HG03039 (cell line): ENCODE measurements at regions not wholly inside any gene's neighbourhood (a gene's known extent, or its start where the extent isn't known, plus 50 kb on each side); places are given as distances from the start of the nearest gene placed in this dataset.
"Not testable (repeated sequence)": the region's sequence is repeated elsewhere in the genome, so short reads cannot be mapped to it uniquely, and the experiment has no call there.

Experiments used
- ATAC-seq: cut with Tn5 transposase; IDR thresholded peaks from one replicate; pipeline ENCODE4 v1.9.1; 2021; ENCODE audit warnings: mild to moderate bottlenecking, moderate library complexity; ENCODE audit not compliant: unreplicated experiment

DNA sequence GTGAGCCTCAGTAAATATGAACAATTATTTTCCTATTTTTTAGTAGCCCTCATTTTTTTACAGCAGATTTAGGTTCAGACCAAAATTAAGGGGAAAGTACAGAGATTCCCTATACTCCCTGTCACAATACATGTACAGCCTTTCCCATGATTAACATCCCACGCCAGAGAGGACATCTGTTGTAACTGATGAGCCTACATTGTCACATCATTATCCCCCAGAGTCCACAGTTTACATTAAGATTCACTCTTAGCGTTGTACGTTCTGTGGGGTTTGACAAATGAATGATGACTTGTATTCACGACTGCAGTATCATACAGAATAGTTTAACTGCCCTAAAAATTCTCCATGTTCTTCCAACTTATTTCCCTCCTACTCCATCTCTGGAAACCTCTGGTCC is 262.3 kb upstream of the MSX2 start:
- ATAC-seq, result no peak

DNA sequence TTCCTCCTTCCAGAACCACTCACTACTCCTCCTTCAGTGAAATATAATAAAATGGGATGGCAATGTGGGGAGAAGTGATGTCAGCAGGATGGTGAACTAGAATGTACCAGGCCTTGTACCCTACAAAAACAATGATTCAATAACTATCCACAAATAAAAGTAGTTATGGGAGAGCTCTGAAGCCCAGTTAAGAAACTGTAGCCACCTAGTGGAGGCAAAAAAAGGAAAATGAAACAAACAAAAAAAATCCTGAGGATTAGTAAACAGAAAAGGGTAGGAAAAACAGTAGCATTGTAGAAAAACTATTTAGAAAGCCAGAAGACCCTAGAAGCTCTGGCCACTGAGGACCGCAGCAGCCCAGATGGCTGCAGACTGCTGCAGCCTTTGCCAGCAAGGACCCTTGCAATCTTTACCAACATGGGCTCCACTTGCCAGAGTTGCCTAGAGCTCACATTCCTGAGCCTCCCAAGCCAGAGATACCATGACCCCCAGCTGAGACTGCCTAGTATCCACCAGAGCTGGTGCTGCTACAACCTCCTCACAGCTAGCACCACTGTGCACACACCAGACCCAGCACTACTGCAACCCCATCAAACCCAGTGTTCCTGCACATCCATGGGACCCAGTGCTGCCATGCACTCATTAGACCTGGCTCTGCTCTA is 259.7 kb upstream of the MSX2 start:
- no peak for ATAC-seq

DNA sequence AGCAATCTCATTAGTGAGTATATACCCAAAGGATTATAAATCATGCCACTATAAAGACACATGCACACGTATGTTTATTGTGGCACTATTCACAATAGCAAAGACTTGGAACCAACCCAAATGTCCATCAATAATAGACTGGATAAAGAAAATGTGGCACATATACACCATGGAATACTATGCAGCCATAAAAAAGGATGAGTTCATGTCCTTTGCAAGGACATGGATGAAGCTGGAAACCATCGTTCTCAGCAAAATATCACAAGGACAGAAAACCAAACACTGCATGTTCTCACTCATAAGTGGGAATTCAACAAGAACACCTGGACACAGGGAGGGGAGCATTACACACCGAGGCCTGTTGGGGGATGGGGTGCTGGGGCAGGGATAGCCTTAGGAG is 252.9 kb upstream of the MSX2 start:
- ATAC-seq, result not testable (repeated sequence)

DNA sequence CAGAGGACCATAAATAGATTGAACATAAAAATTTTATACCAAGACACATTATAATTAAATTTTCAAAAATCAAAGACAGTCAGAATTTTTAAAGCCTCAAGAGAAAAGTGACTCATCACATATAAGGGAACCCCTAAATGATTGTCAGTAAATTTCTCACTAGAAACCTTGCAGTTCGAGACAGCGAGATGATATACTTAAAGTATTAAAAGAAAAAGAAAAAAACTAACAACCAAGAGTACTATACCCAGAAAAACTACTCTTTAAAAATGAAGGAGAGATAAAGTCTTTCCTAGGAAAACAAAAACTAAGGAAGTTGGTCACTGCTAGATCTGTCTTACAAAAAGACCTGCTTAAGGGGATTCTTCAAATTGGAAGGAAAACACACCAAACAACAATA is 251.4 kb upstream of the MSX2 start:
- no peak for ATAC-seq

DNA sequence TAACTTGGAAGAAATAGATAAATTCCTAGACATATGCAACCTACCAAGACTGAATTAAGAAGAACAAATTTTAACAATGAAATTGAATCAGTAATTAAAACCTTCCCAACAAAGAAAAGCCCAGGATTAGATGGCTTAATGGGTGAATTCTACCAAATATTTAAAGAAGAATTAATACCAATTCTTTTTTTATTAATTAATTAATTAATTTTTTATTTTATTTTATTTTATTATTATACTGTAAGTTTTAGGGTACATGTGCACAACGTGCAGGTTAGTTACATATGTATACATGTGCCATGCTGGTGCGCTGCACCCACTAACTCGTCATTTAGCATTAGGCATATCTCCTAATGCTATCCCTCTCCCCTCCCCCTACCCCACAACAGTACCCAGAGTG is 248.4 kb upstream of the MSX2 start:
- ATAC-seq, result not testable (repeated sequence)

DNA sequence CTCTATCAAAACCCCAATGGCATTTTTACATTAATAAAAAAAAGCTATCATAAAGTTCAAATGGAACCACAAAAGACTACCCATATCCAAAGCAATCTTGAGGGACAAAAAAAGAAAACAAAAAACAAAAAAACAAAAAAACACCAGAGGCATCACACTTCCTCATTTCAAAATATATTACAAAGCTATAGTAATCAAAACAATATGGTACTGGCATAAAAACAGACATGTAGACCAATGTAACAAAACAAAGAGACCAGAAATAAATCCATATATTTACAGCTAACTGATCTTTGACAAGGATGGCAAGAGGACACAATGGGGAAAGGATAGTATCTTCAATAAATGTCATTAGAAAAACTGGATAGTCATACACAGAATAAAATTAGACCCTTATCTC is 245.1 kb upstream of the MSX2 start:
- no peak for ATAC-seq

DNA sequence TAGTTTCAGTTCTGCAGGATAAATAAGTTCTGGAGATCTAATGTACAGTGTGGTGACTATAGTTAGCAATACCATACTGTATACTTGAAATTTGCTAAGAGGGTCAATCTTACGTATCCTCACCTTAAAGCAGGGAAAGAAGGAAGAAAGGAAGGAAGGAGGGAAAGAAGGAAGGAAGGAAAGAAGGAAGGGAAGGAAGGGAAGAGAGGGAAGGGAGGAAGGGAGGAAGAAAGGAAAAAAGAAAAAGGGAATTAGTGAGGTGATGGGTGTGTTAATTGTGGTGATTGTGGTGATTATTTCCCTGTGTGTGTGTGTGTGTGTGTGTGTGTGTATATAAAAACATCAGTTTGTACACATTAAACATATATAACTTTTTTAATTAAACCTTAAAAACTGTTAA is 242.6 kb upstream of the MSX2 start:
- ATAC-seq, result no peak

DNA sequence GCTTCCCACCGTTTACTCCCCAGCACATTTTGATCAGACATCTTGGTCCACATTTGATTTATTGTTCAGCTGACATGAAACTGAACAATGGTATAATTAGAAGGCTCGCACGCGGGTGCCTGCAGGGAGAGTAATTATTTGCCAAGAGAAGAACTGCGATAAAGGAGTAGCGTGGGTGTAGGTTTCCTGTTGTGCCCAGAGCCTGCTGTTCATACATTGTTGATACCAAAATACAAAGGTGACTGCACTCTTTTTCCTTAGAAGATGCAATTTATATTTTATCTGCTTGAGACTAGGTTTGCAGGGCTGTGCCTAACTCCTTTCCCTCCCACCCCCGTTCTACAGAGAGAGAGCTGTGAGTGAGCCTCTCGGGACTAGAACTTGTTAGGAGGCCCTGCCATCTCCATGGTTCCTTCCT is 241.8 kb upstream of the MSX2 start:
- ATAC-seq, result no peak

DNA sequence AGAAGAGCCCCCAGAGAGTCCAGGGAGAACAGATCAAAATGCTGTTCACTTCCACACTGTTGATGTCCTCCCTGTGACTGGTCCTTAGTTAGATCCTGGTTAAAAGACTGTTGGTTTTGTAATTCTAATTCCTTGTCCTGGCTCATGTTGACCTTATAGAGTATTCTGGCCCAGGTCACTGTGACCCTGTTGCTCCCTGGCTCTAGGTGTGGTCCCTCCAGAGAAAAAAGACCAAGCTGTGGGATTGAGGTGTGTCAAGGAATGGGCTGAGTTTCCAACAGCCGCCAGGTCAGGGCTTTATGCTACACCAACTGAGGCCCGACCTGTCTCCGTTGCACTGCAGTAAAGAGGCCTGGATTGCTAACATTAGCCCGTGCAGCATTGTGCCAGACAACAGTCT is 241.0 kb upstream of the MSX2 start:
- ATAC-seq, result no peak

DNA sequence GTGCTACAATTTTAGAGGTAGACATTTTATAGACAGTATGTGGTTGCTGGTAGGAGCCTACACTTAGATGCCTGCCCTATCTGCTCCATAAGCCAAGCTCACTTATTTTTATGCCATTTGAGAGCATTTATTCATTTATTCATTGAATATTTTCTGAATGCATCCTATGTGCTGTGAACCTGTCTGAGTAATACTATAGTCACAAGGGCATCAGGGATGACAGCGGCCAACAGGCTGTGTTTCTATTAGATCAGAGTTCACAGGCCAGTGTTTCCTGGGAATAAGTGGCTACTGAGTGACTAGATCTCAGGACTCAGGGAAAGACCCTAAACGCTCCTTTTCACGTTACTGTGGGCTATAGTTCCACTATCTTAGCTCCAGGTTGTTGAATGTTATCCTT is 235.2 kb upstream of the MSX2 start:
- no peak for ATAC-seq

DNA sequence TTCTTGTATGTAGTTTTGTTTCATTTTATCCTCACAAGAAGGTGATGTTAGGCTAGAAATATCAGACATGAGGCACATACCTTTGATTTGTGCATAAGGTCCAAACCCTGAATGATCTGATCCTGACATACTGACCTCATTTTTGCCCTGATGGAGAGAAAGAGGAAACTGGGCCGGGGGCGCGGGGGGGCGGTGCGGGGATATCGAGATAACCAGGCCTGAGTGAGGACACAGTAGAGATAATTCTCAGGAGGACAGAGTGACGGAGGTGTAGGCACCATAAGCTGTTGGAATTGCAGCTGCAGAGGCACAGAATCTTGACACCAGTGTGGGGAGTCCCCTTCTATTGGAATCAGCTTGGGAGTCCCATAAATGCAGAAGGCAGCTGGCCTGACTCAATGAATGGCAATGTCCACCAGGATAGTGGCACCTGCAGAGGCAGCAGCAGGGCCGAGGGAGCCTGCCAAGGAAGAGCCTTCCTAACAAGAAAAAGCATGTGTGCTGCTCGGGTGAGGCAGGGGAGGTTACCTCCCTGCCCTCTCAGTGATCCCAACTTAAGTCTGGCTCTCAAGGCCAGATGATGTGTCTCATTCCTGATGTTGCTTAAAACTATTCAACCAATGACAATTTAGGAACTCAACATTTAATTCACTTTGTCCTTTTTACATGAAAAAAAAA is 234.3 kb upstream of the MSX2 start:
- ATAC-seq, result no peak

DNA sequence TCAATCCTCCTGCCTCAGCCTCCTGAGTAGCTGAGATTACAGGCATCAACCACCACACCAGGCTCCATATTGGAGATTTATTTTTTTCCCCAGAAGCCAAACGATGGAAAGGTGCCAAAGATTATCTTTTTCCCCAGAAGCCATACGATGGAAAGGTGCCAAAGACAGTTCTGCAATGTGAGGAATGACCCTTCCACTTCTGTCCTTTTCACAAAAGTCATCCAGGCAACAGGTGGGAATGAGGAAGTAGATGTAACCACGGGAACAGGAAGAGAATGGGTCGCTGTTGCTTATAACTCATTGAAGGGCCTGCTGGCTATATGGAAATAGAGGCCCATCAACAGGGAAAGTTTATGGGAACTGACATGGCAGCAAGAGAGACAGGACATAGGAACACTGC is 233.7 kb upstream of the MSX2 start:
- no peak for ATAC-seq

DNA sequence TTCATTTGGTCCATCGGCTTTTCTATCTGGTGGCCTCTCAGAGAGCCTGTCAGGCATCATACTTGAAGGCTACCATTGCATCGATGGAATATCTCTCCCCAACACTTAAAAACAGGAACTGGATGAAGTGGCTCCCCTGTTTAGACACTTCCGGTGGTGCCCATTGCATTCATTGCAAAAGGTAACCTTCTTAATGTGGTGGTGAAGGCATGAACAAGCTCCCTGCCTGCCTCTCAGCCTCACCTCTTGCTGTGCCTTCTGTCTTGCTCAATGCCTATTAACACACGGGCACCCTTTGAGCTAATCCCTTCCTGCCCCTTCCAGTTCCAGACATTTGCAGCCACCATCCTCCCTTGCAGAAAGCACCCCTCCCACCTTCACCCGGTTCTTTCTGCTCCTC is 233.1 kb upstream of the MSX2 start:
- no peak for ATAC-seq

DNA sequence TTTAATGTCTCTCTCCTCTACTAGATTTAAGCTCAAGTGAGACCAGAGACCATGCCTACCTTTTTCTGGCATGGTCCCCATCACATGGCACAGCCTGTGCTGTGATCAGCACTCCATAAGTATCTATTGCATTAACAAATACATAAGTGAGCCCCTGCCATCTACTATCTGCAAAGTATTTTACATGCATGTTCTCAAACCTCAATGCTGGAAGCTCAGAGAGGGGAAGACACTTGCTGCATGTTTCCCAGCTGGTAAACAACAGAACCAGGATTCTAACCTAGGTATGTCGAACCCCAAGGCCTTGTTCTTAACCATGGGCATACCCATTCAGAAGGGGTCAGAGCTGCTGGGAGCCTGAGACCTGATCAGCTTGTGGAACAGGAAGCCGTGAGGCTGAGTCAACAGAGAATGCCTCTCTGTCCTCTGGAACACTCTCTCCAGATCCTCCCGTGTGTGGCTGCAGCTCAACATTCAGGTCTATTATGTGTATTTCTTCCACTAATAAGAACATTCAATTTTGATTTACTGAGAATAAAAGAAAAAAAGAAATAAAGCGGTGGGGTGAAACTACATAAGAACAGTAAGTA is 232.5 kb upstream of the MSX2 start:
- ATAC-seq, result no peak

DNA sequence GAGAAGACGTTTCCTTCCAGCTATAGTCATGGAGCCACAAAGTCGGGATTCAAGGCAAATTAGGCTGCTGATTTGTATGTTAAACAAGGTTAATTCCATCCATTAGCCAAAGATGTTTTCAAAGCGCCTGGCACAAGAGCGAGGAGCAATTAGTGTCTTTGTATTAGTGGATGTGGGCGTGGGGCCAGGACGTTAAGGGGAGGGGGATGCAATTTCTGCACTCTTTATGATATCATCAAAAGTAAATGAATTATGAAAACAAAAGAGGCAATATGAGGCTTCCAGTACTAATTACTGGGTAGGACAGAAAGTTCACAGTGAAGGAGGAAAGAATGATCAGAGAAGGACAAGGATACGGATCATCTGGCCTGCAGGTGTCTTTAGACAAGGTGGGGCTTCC is 230.9 kb upstream of the MSX2 start:
- no peak for ATAC-seq

DNA sequence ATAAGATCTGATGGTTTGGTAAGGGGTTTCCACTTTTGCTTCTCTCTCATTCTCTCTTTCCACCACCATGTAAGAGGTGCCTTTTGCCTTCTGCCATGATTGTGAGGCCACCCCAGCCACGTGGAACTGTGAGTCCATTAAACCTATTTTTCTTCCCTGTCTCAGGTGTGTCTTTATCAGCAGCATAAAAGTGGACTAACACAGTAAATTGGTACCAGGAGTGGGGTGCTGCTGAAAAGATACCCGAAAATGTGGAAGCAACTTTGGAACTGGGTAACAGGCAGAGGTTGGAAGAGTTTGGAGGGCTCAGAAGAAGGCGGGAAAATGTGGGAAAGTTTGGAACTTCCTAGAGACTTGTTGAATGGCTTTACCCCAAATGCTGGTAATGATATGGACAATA is 226.4 kb upstream of the MSX2 start:
- not testable (repeated sequence) for ATAC-seq

DNA sequence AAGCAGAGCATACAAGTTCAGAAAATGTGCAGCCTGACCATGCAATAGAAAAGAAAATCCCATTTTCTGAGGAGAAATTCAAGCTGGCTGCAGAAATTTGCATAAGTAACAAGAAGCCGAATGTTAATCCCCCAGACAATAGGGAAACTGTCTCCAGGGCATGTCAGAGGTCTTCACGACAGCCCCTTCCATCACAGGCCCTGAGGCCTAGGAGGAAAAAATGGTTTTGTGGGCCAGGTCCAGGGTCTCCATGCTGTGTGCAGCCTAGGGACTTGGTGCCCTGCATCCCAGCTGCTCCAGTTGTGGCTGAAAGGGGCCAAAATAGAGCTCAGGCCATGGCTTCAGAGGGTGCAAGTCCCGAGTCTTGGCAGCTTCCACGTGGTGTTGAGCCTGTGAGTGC is 225.8 kb upstream of the MSX2 start:
- not testable (repeated sequence) for ATAC-seq

DNA sequence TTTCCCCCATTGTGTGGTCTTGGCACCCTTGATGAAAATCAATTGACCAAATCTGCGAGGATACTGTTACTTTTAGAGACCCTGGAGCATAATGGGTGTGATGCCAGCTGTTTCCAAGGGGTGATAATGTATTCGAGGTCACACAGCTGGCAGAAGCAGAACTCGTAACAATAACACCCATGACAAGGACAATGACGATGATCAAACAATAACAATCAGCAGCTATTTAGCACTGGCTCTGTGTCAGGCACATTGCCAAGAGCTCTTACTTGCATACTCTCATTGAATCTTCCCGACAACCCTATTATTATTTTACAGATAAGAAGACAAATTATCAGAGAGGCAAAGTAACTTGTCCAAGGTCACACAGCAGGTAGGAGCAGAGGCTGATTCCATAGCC is 223.7 kb upstream of the MSX2 start:
- ATAC-seq, result no peak

DNA sequence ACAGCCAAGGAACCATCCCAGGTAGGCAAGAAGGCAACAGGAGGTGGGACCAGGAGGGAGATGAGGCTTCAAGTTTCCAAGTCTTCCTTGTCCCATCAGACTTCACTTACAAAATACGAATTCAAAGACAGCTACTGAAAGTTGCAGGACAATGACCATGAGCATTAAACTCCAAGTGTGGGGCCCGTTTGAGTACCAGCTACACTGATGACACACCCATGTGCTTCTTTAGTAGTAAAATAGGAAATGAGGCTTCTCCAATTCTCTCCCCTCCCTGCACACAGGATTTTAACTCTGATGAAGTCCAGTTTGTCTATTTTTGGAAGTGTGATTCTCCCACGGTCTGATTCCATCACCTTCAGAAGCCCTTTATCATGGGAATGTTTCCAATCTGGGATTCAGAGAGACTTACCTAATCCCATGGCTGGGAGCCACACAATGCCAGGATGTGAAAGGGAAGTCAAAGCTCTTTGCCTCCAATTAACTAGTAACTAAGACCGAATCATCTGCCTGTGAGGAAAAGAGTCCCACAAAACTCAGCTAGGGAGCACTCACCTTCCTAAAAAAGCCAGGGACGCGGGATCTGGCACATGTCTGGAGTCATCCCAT is 222.8 kb upstream of the MSX2 start:
- no peak for ATAC-seq

DNA sequence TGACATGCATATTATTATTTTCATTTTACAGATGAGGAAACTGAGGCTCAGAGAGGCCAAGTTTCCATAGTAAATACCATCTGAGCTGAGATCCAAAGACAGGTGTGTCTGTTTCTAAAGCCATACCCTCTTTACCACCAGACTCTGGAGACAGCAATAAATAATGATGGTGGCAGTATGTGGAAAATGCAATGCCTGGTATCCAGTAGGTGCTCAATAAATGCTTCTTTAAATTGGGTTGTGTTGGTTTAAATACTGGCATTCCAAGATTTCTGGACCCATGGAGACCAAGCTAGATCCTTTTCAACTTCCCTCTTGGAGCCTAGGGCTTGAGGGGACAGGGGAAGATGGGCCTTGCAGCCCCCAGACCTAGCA is 221.3 kb upstream of the MSX2 start:
- no peak for ATAC-seq

DNA sequence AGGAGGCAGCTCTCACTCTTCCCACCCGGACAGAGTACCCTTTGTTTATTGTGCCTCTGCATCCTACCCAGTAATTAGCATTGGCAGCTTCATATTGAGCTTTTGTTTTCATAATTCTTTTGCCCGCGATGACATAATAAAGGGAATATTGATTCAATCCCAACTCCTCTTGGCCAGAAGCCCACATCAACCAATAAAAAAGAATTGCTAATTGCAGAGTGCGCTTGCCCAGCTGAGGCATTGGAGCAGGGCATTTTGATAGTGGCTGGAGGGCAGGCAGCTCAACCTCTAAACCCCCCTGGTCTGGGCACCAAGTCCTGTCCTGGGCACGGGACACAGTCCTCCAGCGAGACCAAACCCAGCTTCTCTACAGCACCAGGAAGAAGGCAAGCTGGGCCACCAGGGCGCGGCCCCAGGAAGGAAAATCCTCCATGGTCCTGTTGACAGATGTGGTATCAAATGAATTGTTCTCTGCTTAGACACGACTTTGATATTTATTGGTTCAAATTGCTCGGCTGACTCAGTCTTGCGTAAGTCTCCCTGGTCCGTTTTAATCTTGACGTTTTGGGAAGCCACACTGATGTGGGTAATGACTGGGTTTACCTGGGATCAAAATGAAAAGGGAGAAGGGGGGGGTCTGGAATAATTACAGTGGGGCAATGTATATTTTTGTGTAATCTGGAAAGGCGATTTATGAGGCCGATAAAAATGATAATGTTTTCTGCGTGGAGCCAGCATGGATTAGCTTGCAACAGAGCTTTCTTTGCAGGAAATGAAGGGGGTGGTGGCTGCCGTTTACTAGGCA is 220.7 kb upstream of the MSX2 start:
- no peak for ATAC-seq
